Caki2 (cell line): ENCODE measurements at regions not wholly inside any gene's neighbourhood (a gene's known extent, or its start where the extent isn't known, plus 50 kb on each side); places are given as distances from the start of the nearest gene placed in this dataset.

ENCODE experiments used
- DNase-seq: peaks from one replicate; pipeline ENCODE4 v3.0.0-alpha.2; 2015; ENCODE audit warnings: low read depth
- in situ Hi-C: cut with HindIII; loops from 2 replicates; pipeline ENCODE4 v1.10.0; 2016; ENCODE audit warnings: low sequenced_read_pairs, low pct_unique_long_range_greater_than_20kb, mixed read lengths

DNA sequence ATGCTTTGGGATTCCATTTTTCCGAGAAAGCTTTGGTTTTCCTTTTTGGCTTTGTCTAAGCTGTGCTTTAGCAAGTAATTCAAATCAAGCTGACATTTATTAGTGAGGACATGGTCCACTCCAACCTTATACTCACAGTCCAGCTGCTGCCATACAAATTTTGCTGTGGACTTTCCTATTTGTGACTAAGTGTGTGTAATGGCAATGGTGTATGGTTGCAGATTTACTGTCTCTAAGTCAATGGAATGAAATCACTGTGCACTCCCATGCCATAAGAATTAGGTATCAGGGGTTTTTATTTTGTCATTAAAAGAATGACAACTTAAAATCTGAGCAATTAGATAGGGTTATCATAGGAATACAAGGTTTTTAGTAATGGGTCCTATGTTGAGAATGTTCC, 530.0 kb downstream of the CCDC171 start:
- in situ Hi-C loops = no loop called here
- no peak for DNase-seq

DNA sequence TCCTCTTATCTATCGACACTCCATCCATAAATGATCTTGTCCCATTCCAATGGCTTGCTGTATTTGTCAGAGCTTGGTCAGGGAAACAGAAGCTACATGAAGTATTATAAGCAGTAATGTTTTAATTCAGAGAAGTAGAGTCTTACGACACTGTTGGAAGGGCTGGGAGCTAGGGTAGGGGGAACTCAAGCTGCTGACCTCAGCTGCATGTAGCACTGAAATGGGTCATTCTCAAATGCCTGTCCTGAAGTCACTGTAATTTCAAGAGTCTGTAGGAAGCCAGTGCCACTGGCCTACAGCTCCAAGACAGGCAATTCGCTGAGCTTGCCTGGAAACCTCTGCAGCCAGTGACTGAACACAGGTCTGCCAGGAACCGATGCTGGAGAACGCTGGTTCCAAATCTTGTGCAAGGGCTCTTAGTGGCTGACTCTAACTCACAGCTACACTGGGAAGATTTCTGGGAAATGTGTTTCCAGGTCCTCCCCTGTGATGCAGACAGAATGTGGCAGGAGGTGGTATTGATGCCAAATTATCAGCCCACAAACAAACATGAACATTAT, 532.4 kb downstream of the CCDC171 start:
- in situ Hi-C loops = no loop called here
- no peak for DNase-seq

DNA sequence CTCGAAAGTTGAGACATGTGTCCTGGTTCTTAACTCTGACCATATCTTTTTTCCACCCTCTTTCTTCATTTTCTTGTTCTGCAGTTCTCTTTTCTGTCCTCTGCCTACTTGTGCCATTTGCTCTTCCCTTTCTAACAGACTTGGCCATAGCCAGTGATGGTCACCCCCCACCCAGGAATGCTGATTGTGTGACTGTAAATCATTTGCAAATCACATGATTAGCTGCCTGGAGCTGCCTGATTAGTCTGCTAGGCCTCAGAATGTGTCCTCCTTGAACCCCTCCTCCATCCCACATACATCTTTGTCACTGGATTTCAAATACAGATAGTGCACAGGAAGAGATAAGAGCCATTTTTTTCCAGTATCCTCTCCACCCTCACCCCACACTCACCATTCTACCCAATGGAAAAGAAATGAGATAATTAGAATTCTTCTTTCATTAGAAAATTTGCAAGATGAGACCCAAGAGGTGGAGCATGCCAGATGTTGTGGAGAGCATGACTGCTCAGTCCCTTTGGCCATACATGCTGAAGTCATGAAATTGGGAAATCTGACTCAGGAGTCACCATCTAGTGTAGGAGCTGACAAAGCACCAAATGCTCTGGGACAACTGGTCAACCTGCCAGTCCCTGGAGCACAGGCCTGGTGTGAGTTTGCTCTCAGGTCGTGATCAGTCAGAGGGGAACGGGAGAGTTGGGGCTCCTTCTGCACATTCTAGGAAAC, 538.2 kb downstream of the CCDC171 start:
- DNase-seq = no peak
- in situ Hi-C loops = no loop called here

DNA sequence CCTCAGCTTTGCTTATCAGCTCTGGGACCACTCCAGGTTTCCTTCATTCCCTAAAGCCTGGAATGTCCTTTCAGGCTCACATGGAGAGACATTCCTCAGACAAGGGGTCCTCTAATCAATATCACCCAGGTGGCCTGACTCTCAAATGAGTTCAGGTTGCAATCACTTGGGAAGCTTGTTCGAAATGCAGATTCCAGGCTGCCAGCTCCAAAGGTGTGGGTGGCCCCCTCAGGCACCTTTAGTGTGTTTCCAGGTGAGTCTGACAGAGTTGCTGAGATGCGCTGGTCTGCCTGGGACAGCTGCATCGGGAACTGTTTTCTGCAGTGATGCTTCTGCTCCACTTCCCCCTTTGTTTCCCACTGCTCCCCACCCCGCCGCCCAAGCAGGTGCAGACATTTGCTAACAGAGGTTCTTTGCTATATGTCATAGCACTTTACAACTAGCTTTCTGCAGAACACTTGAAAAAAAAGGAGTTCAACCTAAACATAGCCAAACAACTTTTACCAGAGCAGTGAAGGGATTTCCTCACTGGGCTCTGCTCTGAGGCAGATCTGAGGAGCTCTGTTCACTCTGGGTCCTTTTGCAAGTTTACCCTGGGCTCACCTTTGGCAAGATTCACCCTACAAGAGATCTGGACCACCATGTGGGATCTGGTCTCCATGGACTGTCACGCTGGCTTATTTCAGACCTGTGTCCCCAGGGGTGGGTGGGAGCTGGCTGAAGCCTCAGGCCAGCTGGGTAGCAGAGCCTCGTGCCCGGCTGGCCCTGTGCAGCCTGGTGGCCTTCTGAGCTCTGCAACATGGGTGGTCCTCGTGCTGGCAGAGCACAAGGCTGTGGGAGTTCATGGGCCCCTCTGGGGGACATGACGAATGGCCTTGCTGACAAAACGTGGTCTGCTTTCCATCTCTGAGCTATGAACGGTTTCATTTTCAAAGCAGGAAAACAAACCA, 539.6 kb downstream of the CCDC171 start:
- no peak for DNase-seq
- in situ Hi-C loops = no loop called here

DNA sequence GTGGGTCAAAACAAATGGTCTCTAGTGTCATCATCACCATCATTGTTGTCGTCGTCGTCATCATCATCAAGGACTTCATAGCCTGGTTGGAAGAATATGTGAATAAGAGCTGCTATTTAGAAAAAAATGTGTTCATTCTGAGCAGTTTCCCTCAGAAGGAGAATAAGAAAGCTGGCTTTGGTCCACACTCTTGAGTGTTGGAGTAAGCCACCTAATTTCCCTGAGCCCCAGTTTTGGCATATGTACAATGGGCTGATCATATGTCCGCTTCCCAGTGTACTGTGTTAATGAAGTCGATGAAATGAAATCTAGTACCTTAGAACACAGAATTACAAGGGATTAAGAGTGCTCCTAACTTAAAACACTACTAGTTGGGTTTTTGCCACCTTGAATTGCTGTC, 545.5 kb downstream of the CCDC171 start:
- DNase-seq = no peak
- in situ Hi-C loops = no loop called here

DNA sequence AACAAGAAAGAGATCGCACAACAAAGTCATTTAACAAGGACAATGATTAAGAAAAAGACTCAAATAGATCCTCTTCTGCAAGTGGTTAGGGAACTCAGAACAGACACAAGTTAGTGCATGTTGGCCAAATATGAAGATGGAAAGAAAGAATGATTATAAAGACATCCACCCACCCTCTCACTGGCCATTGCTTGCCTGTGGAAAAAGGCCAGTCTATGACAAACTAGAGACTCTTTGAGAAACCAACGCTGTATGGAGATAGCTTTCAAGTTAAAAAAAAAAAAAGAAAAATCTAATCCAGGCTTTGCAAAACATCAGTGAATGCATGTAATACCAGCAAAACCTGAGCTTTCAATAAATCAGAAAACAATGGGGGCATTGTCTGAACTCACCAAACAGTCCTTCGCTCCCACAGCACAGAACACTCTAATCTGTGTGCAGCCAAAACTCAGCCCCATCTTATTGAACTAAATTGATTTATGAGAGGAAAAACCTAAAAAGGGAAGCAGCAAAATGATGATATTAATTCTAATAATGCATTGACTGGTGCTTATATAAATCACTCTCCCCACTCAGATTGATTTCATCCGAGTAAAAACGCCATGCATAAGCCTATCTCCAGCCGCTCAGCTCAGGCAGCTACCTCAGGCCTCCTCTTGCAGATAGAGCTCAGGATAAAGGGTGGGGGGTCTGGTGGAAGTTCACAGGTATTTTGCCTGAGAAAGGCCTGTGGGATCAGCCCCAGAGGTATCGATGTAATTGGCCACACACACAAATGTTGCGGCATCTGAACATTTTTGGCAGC, 547.1 kb downstream of the CCDC171 start:
- in situ Hi-C loops = no loop called here
- DNase-seq = no peak

DNA sequence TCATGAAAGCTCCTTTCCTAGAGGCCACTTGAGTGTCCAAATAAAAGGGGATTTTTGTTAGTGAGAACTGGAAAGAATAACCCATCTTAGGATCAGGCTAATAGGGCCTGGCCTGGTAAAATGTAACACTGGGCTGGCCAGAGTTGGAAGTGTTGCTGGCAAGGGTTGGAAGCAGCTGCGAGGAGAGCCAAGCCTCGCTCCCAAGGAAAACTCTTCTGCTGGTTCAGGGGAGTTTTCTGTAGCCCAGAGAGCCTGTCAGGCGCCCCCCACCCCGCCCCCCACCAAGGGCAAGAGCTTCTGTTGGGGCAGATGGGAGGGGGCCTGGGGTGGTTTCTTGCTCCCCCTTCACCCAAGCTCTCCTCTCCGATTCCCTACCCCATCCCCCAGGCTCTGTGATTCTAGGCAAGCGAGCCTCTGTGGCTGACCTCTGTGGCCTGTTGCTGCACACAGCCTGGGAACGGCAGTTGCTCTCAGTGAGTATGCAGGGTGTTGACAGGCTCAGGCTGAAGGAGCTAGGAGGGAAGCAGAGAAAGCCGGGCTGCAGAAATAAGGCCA, 547.8 kb downstream of the CCDC171 start:
- no peak for DNase-seq
- in situ Hi-C loops = no loop called here

DNA sequence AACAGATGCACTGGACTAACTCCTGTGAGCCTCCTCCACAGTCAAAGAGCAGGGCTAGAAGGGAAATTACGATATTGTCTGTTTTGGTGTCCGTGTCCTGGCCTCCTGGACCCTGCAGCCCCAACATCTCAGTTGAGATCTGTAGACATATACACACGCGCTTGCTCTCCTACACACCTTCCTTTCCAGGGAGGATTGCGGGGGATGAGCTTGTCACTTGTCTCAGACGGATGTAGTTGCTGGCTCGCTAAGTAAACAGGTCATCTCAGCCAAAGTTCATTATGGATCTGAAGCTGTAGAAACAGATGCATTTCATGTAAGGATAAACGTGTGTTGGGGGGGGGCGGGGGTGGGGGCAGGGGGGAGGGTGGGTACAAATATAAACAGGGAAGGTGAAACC, 549.3 kb downstream of the CCDC171 start:
- in situ Hi-C loops = no loop called here
- no peak for DNase-seq

DNA sequence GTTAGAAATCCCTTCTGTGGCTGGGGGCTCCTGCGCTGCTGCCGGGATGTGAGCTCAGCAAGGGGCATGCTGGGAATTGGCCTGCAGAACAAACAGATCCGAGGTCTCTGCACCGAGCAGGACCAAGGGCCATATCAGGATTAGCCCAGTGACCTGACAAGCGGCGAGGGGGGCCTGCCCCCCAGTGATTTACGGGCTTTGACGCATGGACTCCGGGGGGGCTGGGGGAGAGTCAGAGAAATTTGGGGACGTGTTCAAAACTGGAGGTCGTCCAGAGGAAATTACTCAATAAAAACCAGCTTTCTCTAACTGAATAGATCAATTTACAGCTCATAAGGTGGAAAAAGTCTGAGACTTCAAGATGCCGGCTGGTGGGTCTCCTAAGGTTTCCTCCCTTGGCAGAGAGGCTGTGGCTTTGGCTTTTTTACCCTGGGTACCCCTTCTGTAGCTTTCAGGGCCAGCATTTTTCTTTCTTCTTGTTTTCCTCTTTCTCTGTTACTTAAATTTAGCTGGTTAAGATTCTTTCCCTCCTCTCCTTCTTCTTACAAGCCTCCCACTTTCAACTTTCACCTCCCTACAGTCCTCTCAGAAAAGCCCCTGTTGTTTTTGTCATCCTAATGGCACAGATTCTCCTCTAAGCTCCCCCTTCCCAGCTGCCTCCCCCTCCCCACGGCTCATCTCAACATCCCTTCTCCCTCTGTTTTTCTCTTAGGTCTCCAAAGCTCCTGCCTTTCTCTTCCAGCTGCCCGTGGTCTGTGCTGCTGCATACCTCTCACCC, 551.0 kb downstream of the CCDC171 start:
- in situ Hi-C loops = no loop called here
- no peak for DNase-seq

DNA sequence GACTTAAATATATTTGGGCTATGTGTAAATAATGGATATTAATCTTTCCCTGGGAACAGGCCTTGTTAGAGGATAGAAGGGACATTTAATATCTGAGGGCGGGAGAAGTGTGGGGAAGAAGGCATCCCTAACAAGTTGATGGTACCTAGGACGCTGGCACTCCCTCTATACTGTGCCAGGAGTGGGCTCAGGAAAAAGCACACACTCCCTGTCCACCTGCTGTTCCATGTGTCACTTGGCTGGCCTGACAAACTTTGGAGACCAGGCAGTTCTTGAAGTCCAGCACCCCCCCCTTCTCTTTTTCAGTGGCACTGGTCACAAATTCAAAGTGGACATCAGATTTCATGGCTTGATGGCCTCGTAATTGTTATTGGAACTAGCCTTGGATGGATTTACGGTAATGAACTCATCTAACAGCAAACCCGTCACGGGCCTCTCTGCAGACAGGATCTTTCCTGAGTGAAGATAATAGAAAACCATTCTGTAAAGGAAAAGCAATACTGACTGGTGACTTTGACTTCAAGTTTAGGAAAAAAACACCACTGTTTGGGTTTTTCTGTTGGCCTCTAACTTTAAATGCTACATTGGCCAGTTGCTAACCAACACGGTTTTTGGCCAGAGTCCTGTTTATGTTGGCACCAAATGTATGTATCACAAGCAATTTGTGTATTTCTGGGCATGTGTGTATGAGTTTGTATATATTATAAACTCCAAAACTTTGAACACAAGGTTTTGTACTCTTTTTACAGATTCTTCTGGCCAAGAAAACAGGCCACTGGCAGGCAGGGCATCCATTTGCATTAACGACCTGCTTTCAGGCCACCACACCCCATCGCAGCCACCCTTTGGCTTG, 552.6 kb downstream of the CCDC171 start:
- in situ Hi-C loops = no loop called here
- DNase-seq = no peak

DNA sequence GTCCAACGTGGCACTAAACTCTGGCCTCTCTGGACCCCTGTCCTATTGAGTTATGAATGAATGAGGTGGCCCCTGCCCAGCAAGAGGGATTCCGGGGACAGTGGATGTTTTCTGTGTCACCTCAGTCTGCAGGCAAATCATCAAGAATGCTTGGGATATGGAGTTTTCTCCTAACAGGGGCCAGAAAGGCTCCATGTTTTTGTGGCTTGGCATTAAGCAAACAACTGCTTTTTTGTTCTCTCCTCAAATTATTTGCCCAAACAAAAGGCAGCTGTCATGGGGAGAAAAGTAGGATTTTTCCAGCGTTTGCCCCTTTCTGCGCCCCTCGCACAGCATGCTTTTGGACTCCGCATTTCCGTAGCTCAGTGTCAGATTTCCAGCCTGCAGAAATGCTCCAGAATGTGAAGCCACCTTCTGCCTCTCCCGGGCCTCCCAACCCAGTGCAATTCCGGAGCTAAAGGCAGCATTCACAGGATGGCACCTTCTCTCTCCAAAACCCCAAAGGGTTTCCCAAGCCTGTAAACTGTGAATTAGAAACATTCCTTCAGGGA, 553.3 kb downstream of the CCDC171 start:
- DNase-seq = no peak
- in situ Hi-C loops = no loop called here

DNA sequence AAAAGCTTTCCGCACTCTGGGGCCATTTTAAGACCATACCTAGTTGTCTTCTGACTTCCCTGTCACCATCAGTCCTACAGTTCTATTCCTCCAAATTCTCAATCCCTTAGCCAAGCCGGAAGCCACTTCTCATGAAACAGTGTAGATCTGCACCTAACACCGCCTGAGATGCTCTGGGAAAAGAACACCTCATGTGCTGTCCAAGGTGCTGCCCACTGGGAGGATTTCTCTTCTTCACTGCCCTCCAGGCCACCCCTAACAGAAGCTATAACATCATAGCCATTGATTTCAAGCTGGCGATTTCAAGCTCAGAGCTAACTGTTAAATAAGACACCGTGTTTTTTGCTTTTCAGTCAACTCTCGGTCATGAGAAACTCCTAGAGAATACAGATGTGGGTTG, 559.3 kb downstream of the CCDC171 start:
- in situ Hi-C loops = no loop called here
- DNase-seq = no peak

DNA sequence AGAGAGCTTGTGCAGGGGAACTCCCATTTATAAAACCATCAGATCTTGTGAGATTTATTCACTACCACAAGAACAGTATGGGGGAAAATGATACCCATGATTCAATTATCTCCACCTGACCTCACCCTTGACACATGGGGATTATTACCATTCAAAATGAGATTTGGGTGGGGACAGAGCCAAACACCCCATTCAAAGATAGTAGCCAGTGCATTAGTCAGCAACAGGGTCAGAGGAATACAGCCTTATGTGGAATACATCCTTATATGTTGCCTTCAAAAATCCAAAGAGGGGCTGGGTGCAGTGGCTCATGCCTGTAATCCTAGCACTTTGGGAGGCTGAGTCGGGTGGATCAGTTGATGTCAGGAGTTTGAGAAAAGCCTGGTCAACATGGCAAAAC, 563.2 kb downstream of the CCDC171 start:
- in situ Hi-C loops = no loop called here
- no peak for DNase-seq

DNA sequence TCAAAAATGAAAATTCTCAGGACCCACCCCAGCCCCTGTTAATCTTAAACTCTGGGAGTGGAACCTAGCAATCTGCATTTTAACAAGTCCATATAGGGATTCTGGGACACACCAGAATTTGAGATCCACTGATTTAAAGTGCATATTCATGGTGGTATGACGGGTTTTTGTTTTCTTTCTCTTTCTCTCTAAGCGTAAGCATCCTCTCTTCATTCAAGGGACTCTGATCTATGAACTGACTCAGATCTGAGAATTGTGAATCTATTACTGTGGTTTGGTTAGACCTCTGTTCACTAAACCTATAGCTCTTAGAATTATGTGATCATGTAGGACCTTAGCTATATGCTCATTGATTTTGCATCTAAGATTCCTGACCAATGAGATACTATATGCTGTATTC, 565.2 kb downstream of the CCDC171 start:
- DNase-seq = no peak
- in situ Hi-C loops = no loop called here

DNA sequence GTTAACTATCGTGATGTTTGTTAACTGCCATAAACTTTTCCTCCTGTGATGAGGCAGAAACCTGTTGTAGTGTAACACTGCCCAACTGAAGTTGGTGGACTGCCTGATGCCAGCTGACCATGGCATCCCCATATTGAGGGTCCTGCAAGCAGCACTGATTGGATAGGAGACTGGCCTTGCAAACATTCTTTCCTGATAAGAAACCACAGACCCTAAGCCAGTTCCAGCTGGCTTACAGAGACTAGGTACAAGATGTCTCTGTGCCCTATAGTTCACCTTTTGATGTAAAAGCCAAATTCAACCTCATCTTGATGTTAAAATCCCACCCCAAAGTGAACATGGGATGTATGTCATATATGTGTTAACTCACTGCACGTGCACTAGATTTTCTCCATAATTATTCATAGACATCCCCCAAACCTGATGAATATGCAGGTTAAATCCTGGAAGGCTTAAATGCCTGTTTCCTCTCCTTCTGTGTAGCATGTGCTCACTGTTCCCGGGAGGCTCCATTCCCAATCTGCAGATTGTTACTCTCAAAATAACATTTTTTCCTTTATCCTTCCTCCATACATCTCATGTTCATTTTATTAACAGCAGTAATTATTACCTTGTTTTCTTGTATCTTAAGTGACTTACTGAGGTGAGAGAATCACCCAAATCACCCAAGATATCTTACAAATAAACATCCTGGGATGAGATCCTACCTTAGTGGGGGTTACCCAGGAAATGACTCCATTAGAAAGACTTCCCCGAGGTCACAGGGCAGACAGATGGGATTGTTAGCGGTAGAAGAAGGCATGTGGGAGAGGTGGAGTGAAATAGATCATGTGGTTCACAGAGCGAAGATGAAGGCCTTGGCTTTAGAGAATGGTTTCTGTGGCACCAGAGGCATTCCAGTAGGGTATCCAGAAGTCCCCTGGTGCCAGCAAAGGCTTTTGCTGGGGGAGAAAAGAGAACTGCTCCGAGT, 566.7 kb downstream of the CCDC171 start:
- DNase-seq = no peak
- in situ Hi-C loops = no loop called here
